Astrocyte (in vitro differentiated cells and primary cell): ENCODE measurements at regions not wholly inside any gene's neighbourhood (a gene's known extent, or its start where the extent isn't known, plus 50 kb on each side); places are given as distances from the start of the nearest gene placed in this dataset.

Experiments used
- EZH2 ChIP-seq: IDR thresholded peaks from 2 replicates; pipeline ENCODE4 v1.6.1; 2012; ENCODE audit warnings: mild to moderate bottlenecking, low read length, inconsistent platforms; ENCODE audit not compliant: insufficient read depth
- TF ChIP-seq, protein P1 (sequence below): IDR thresholded peaks from 2 replicates; pipeline ENCODE4 v1.5.1; 2011; ENCODE audit warnings: low read depth, mild to moderate bottlenecking, inconsistent platforms, low read length, moderate library complexity; ENCODE audit not compliant: insufficient read depth

DNA sequence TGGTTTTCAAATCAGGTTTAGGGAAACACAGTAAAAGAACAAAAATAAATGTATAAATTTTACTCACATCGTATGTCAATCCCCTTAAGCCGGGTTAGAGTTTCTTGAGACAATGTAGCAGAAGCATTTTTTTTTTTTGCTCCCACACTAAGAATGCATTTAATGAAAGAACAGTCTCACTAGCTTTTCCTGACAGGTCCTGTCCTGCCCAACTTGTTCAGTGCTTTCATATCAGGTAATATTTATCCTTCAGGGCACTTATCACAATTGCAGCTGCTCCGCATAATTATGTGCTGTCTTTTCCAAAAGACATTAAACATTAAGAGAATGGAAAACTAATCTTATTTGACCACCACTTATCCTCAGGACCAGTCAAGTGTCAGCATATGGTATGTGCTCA lies 632.0 kb downstream of the HTR1B start:
- no peak for TF ChIP-seq EZH2
- TF ChIP-seq, protein P1, sequence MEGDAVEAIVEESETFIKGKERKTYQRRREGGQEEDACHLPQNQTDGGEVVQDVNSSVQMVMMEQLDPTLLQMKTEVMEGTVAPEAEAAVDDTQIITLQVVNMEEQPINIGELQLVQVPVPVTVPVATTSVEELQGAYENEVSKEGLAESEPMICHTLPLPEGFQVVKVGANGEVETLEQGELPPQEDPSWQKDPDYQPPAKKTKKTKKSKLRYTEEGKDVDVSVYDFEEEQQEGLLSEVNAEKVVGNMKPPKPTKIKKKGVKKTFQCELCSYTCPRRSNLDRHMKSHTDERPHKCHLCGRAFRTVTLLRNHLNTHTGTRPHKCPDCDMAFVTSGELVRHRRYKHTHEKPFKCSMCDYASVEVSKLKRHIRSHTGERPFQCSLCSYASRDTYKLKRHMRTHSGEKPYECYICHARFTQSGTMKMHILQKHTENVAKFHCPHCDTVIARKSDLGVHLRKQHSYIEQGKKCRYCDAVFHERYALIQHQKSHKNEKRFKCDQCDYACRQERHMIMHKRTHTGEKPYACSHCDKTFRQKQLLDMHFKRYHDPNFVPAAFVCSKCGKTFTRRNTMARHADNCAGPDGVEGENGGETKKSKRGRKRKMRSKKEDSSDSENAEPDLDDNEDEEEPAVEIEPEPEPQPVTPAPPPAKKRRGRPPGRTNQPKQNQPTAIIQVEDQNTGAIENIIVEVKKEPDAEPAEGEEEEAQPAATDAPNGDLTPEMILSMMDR: no peak
